WTC11 (cell line): ENCODE measurements at regions not wholly inside any gene's neighbourhood (a gene's known extent, or its start where the extent isn't known, plus 50 kb on each side); places are given as distances from the start of the nearest gene placed in this dataset.

ENCODE experiments used
- ATF3 ChIP-seq: sonication (generic); formaldehyde crosslinking; conservative IDR thresholded peaks from 2 replicates; pipeline ENCODE4 v1.8.1; 2022; ENCODE audit warnings: mild to moderate bottlenecking, missing genetic modification reagents
- CTCF ChIP-seq: fragments of 200-600 bp; IDR thresholded peaks from 2 replicates; pipeline ENCODE4 v1.8.0; 2022; ENCODE audit warnings: antibody characterized with exemption
- E2F5 ChIP-seq: sonication (generic); formaldehyde crosslinking; IDR thresholded peaks from 2 replicates; pipeline ENCODE4 v1.8.1; 2022; ENCODE audit warnings: mild to moderate bottlenecking, moderate library complexity, missing genetic modification reagents
- FOXJ3 ChIP-seq: sonication (generic); formaldehyde crosslinking; IDR thresholded peaks from 2 replicates; pipeline ENCODE4 v1.9.0; 2021; ENCODE audit warnings: missing genetic modification reagents, mild to moderate bottlenecking, borderline replicate concordance
- GABPB1 ChIP-seq: sonication (generic); formaldehyde crosslinking; IDR thresholded peaks from 2 replicates; pipeline ENCODE4 v1.8.1; 2023; ENCODE audit warnings: mild to moderate bottlenecking, missing genetic modification reagents
- NR1H2 ChIP-seq: sonication (generic); formaldehyde crosslinking; IDR thresholded peaks from 2 replicates; pipeline ENCODE4 v1.9.0; 2021; ENCODE audit warnings: mild to moderate bottlenecking, moderate library complexity, missing genetic modification reagents
- NR2C2 ChIP-seq: sonication (generic); formaldehyde crosslinking; IDR thresholded peaks from 2 replicates; pipeline ENCODE4 v1.8.0; 2022; ENCODE audit warnings: mild to moderate bottlenecking, missing genetic modification reagents
- SP1 ChIP-seq: sonication (generic); formaldehyde crosslinking; conservative IDR thresholded peaks from 2 replicates; pipeline ENCODE4 v1.8.1; 2022; ENCODE audit warnings: missing genetic modification reagents
- STAT6 ChIP-seq: sonication (generic); formaldehyde crosslinking; conservative IDR thresholded peaks from 2 replicates; pipeline ENCODE4 v1.8.1; 2023; ENCODE audit warnings: mild to moderate bottlenecking, low read depth, missing genetic modification reagents, moderate library complexity
- ZNF138 ChIP-seq: sonication (generic); formaldehyde crosslinking; conservative IDR thresholded peaks from 2 replicates; pipeline ENCODE4 v1.8.1; 2022; ENCODE audit warnings: mild to moderate bottlenecking, moderate library complexity, missing genetic modification reagents
- ZNF512 ChIP-seq: sonication (generic); formaldehyde crosslinking; IDR thresholded peaks from 2 replicates; pipeline ENCODE4 v1.8.1; 2022; ENCODE audit warnings: missing genetic modification reagents, borderline replicate concordance

GRCh38 chr13:46951516-46951915 lies 54.7 kb upstream of the HTR2A start:
- TF ChIP-seq ZNF512 (CRISPR knock-in tag) (no peak), CTCF (no peak), ATF3 (CRISPR knock-in tag) (no peak), ZNF138 (CRISPR knock-in tag) (no peak), NR1H2 (no peak), SP1 (no peak), E2F5 (CRISPR knock-in tag) (no peak), NR2C2 (CRISPR knock-in tag) (no peak), GABPB1 (CRISPR knock-in tag) (no peak), FOXJ3 (no peak), STAT6 (CRISPR knock-in tag) (no peak)
